H9 (cell line): ENCODE measurements at regions not wholly inside any gene's neighbourhood (a gene's known extent, or its start where the extent isn't known, plus 50 kb on each side); places are given as distances from the start of the nearest gene placed in this dataset.

Experiments used
- DNase-seq: peaks from one replicate; pipeline ENCODE4 v3.0.0-alpha.2; 2017
- H2AFZ ChIP-seq: one replicate; pipeline ENCODE4 v1.6.1; 2013; ENCODE audit warnings: mild to moderate bottlenecking, low read length, control low read depth, moderate library complexity
- H2AK5ac ChIP-seq: 2 replicates; pipeline ENCODE4 v1.6.1; 2013; ENCODE audit warnings: low read length, control low read depth, mixed read lengths; ENCODE audit not compliant: insufficient read length
- H2BK120ac ChIP-seq: one replicate; pipeline ENCODE4 v1.6.1; 2013; ENCODE audit warnings: low read depth, mild to moderate bottlenecking, low read length, control low read depth, inconsistent platforms; ENCODE audit not compliant: poor library complexity, severe bottlenecking
- H2BK12ac ChIP-seq: 2 replicates; pipeline ENCODE4 v1.6.1; 2013; ENCODE audit warnings: low read length, control low read depth, mixed read lengths, low read depth; ENCODE audit not compliant: insufficient read length
- H2BK15ac ChIP-seq: 2 replicates; pipeline ENCODE4 v1.6.1; 2013; ENCODE audit warnings: low read depth, low read length, control low read depth
- H2BK20ac ChIP-seq: one replicate; pipeline ENCODE4 v1.6.1; 2013; ENCODE audit warnings: low read depth, mild to moderate bottlenecking, low read length, control low read depth, inconsistent platforms; ENCODE audit not compliant: poor library complexity, severe bottlenecking
- H2BK5ac ChIP-seq: 2 replicates; pipeline ENCODE4 v1.6.1; 2013; ENCODE audit warnings: low read length, control low read depth, mixed read lengths; ENCODE audit not compliant: insufficient read length
- H3K14ac ChIP-seq: 2 replicates; pipeline ENCODE4 v1.6.1; 2013; ENCODE audit warnings: low read length, control low read depth; ENCODE audit not compliant: insufficient read depth
- H3K18ac ChIP-seq: 2 replicates; pipeline ENCODE4 v1.6.1; 2013; ENCODE audit warnings: low read depth, mild to moderate bottlenecking, mixed read lengths, low read length, control low read depth; ENCODE audit not compliant: insufficient read length
- H3K23ac ChIP-seq: 2 replicates; pipeline ENCODE4 v1.6.1; 2013; ENCODE audit warnings: low read length, control low read depth, mixed read lengths, low read depth; ENCODE audit not compliant: insufficient read length
- H3K23me2 ChIP-seq: 2 replicates; pipeline ENCODE4 v1.6.1; 2013; ENCODE audit warnings: low read depth, mild to moderate bottlenecking, mixed read lengths, low read length, control low read depth; ENCODE audit not compliant: insufficient read length, poor library complexity, severe bottlenecking
- H3K27ac ChIP-seq: 2 replicates; pipeline ENCODE4 v1.5.1; 2013; ENCODE audit warnings: low read length, control low read depth, mixed read lengths, low read depth; ENCODE audit not compliant: insufficient read length
- H3K27me3 ChIP-seq: 2 replicates; pipeline ENCODE4 v1.6.1; 2013; ENCODE audit warnings: low read length, control low read depth, inconsistent platforms; ENCODE audit not compliant: insufficient read depth
- H3K4ac ChIP-seq: 2 replicates; pipeline ENCODE4 v1.6.1; 2013; ENCODE audit warnings: low read depth, mild to moderate bottlenecking, control low read depth, inconsistent platforms, low read length, moderate library complexity
- H3K4me1 ChIP-seq: 2 replicates; pipeline ENCODE4 v1.6.1; 2013; ENCODE audit warnings: low read length, control low read depth, inconsistent platforms; ENCODE audit not compliant: insufficient read depth
- H3K4me2 ChIP-seq: 2 replicates; pipeline ENCODE4 v1.6.1; 2013; ENCODE audit warnings: low read length, control low read depth, mixed read lengths; ENCODE audit not compliant: insufficient read length, insufficient read depth
- H3K56ac ChIP-seq: 2 replicates; pipeline ENCODE4 v1.6.1; 2013; ENCODE audit warnings: low read depth, mild to moderate bottlenecking, mixed read lengths, low read length, control low read depth; ENCODE audit not compliant: insufficient read length
- H3K79me1 ChIP-seq: 2 replicates; pipeline ENCODE4 v1.6.1; 2013; ENCODE audit warnings: low read depth, mild to moderate bottlenecking, moderate library complexity, low read length, control low read depth, inconsistent platforms; ENCODE audit not compliant: insufficient read depth, poor library complexity, severe bottlenecking
- H3K79me2 ChIP-seq: 2 replicates; pipeline ENCODE4 v1.6.1; 2013; ENCODE audit warnings: low read length, control low read depth, inconsistent platforms; ENCODE audit not compliant: insufficient read depth
- H3K9ac ChIP-seq: 2 replicates; pipeline ENCODE4 v1.6.1; 2013; ENCODE audit warnings: low read length, control low read depth, mixed read lengths; ENCODE audit not compliant: insufficient read length; ENCODE audit errors: extremely low read depth
- H3K9me3 ChIP-seq: one replicate; pipeline ENCODE4 v1.6.1; 2013; ENCODE audit warnings: low read depth, low read length, inconsistent platforms; ENCODE audit not compliant: control insufficient read depth
- H3T11ph ChIP-seq: one replicate; pipeline ENCODE4 v1.6.1; 2013; ENCODE audit warnings: mild to moderate bottlenecking, low read length, control low read depth, inconsistent platforms
- H4K20me1 ChIP-seq: one replicate; pipeline ENCODE4 v1.6.1; 2013; ENCODE audit not compliant: control insufficient read depth, insufficient read length, insufficient read depth
- H4K5ac ChIP-seq: 2 replicates; pipeline ENCODE4 v1.6.1; 2013; ENCODE audit warnings: low read depth, mild to moderate bottlenecking, mixed read lengths, low read length, control low read depth; ENCODE audit not compliant: insufficient read length
- H4K8ac ChIP-seq: replicated peaks from 2 replicates; pipeline ENCODE4 v1.6.1; 2013; ENCODE audit warnings: low read length, control low read depth, mixed read lengths, low read depth; ENCODE audit not compliant: insufficient read length
- H4K91ac ChIP-seq: 2 replicates; pipeline ENCODE4 v1.6.1; 2013; ENCODE audit warnings: low read depth, mild to moderate bottlenecking, moderate library complexity, mixed read lengths, low read length, control low read depth; ENCODE audit not compliant: insufficient read length
- H3K27ac Mint-ChIP-seq, 3 experiments: 2 replicates in 2 of 3; 3 replicates in 1 of 3; pipeline ENCODE4 v1.8.0; 2020 to 2021; ENCODE audit warnings: mixed read lengths in 3 of 3, mild to moderate bottlenecking in 1 of 3, moderate library complexity in 1 of 3
- H3K27me3 Mint-ChIP-seq: 2 replicates; pipeline ENCODE4 v1.8.0; 2021; ENCODE audit warnings: low read depth, mild to moderate bottlenecking, moderate library complexity, mixed read lengths
- H3K36me3 Mint-ChIP-seq, 3 experiments: 2 replicates in 2 of 3; 3 replicates in 1 of 3; pipeline ENCODE4 v1.8.0; 2020 to 2021; ENCODE audit warnings: low read depth in 3 of 3, mixed read lengths in 3 of 3; ENCODE audit not compliant: insufficient read depth in 1 of 3
- H3K4me1 Mint-ChIP-seq, 2 experiments: 2 replicates each; pipeline ENCODE4 v1.8.0; 2020; ENCODE audit warnings: mixed read lengths in 2 of 2
- H3K4me3 Mint-ChIP-seq, 2 experiments: 2 replicates in 1 of 2; 3 replicates in 1 of 2; pipeline ENCODE4 v1.8.0; 2020 to 2021; ENCODE audit warnings: mild to moderate bottlenecking in 2 of 2, mixed read lengths in 2 of 2, moderate library complexity in 1 of 2
- H3K9me3 Mint-ChIP-seq, 2 experiments: 2 replicates in 1 of 2; 3 replicates in 1 of 2; pipeline ENCODE4 v1.8.0; 2020; ENCODE audit warnings: mild to moderate bottlenecking in 2 of 2, mixed read lengths in 2 of 2, moderate library complexity in 1 of 2
- WGBS: extraction: QIAGEN DNeasy Blood & Tissue Kit; methylation state at CpG from one replicate; pipeline ENCODE4 v1.1.7; 2013; ENCODE audit warnings: missing lambda C conversion rate, low lambda C conversion rate, mixed read lengths; ENCODE audit not compliant: insufficient read length; ENCODE audit errors: extremely low coverage; 5-methylcytosine and 5-hydroxymethylcytosine counted together
- TF ChIP-seq, protein P1 (sequence below): fragments of 200-600 bp; sonication (generic); conservative IDR thresholded peaks from 3 replicates; pipeline ENCODE4 v1.8.0; 2021; ENCODE audit warnings: antibody characterized with exemption, mild to moderate bottlenecking

DNA sequence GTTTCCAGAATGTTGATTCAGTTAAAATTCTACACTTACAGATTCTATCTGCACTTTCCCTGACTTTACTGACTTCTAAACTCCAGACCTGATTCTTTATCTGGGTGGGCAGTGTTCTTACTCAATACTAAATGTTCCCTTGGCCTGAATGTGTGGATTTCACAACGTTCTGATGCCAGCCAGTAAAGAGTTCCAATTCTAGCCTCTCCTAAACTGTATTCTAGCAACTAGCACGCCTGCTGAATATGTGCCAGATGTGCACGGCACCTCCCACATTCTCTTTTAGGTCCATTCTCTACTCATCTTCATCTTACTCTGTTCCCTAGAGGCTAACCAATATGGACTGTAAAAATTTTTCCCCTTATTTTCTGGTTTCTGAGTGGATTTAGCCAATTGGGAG is 479.5 kb upstream of the AGTR1 start:
- Histone ChIP-seq H3K18ac (no peak overlapping the region), H2AK5ac (no peak overlapping the region), H3K4me2 (no peak overlapping the region), H3K79me1 (no peaks in the 10 kb centered on the region), H2BK12ac (no peak overlapping the region), H2BK120ac (no peak overlapping the region), H3K27ac (no peak overlapping the region), H2BK5ac (no peak overlapping the region), H3K14ac (no peak overlapping the region), H4K91ac (no peak overlapping the region), H3T11ph (no peak overlapping the region), H3K9ac (no peak overlapping the region), H3K4ac (no peak overlapping the region), H3K79me2 (no peaks in the 10 kb centered on the region), H3K56ac (no peak overlapping the region), H2AFZ (no peak overlapping the region), H3K23ac (no peak overlapping the region), H4K5ac (no peak overlapping the region), H4K20me1 (no peaks in the 10 kb centered on the region), H2BK20ac (no peak overlapping the region), H4K8ac (no peak overlapping the region), H2BK15ac (no peak overlapping the region), H3K4me1 (no peaks in the 10 kb centered on the region), H3K9me3 (no peaks in the 10 kb centered on the region), H3K23me2 (no peaks in the 10 kb centered on the region), H3K27me3 (no peaks in the 10 kb centered on the region)
- Mint-ChIP-seq H3K36me3 (no peaks in the 10 kb centered on the region), H3K4me1 (no peaks in the 10 kb centered on the region), H3K27ac (no peak overlapping the region), H3K27me3 (no peaks in the 10 kb centered on the region), H3K4me3 (no peak overlapping the region), H3K9me3 (no peaks in the 10 kb centered on the region)
- TF ChIP-seq, protein P1, sequence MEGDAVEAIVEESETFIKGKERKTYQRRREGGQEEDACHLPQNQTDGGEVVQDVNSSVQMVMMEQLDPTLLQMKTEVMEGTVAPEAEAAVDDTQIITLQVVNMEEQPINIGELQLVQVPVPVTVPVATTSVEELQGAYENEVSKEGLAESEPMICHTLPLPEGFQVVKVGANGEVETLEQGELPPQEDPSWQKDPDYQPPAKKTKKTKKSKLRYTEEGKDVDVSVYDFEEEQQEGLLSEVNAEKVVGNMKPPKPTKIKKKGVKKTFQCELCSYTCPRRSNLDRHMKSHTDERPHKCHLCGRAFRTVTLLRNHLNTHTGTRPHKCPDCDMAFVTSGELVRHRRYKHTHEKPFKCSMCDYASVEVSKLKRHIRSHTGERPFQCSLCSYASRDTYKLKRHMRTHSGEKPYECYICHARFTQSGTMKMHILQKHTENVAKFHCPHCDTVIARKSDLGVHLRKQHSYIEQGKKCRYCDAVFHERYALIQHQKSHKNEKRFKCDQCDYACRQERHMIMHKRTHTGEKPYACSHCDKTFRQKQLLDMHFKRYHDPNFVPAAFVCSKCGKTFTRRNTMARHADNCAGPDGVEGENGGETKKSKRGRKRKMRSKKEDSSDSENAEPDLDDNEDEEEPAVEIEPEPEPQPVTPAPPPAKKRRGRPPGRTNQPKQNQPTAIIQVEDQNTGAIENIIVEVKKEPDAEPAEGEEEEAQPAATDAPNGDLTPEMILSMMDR = no peak
- no CpG with 5 or more reads among the region's 3 CpGs for WGBS
- no peak for DNase-seq
